GM19372 (cell line): ENCODE measurements at regions not wholly inside any gene's neighbourhood (a gene's known extent, or its start where the extent isn't known, plus 50 kb on each side); places are given as distances from the start of the nearest gene placed in this dataset.
"Not testable (repeated sequence)": the region's sequence is repeated elsewhere in the genome, so short reads cannot be mapped to it uniquely, and the experiment has no call there.

Experiments used
- ATAC-seq: cut with Tn5 transposase; IDR thresholded peaks from one replicate; pipeline ENCODE4 v1.9.1; 2021; ENCODE audit warnings: mild to moderate bottlenecking, low read depth, moderate library complexity; ENCODE audit not compliant: unreplicated experiment

DNA sequence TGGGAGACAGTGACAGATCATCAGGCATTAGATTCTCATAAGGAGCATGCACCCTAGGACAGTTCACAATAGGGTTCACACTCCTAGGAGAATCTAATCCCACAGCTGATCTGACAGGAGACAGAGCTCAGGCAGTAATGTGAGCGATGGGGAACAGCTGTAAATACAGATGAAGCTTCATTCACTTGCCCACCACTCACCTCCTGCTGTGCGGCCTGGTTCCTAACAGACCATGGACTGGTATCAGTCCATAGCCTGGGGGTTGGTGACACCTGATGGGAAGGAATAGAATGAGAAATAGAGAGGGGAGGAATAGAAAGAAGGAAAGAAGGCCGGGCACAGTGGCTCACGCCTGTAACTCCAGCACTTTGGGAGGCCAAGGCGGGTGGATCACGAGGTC lies 336.8 kb upstream of the SASH1 start:
- no peak for ATAC-seq

DNA sequence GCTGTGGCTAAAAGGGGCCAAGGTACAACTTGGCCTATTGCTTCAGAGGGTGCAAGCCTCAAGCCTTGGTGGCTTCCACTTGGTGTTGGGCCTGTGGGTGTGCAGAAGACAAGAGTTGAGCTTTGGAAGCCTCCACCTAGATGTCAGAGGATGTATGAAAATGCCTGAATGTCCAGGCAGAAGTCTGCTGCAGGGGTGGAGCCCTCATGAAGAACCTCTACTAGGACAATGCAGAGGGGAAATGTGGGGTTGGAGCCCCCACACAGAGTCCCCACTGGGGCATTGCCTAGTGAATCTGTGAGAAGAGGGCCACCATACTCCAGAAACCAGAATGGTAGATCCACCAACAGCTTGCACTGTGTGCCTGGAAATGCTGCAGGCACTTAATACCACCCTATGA lies 332.1 kb upstream of the SASH1 start:
- not testable (repeated sequence) for ATAC-seq

DNA sequence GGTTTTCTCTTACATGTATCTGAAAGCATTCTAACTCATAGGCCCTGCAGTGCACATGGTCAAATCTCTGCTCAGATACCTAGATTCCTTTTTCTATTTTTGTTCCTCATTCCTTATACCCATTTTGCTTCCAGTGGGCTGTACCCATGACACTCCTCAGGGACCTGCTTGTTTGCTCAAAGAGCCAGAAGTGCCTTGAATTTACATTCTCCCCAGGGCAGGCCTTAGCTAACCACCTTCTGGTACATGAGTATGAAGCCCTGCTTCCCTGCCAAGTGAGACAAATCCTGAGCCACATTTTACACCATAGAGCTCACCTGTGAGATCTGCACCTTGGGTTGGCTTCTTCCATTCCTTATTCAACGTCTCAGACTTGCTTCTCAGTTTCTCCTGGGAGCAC lies 326.6 kb upstream of the SASH1 start:
- ATAC-seq, result no peak

DNA sequence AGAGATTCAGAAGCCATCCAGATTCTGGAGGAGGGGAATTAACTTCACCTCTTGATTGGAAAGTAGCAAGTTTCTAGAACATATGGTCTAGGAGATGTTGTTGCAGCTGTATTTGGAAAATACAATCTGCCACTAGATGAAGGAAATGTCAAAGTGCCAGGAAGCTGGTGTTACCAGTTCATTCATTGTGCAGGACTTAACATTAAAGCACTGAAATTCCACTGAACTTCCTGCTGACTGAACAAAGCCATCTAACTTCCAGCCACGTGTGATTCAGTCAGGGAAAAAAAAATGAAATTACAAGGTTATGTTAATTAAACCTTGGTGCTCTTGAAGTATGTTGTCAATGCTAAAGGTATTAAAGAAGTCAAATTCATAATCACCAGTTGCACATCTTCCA lies 321.5 kb upstream of the SASH1 start:
- ATAC-seq, result no peak

DNA sequence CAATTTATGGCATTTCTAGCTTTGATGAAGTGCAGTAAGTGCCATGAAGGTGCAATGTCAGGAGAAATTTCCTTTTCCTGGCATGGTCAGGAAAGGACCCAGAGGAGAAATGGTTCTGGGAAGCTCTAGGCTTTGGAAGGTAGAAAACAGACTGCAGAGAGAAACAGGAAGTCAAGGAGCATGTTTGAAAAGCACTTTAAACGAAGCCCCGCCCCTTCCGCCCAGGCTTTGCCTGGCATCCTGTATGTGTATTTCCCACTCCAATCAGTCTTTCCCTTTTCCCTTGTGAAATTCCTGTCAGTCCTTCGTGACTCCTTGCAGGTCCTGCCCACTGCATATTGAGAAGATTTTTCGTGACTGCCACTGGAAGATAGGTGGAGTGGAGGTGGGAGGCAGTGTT lies 320.9 kb upstream of the SASH1 start:
- ATAC-seq, result no peak

DNA sequence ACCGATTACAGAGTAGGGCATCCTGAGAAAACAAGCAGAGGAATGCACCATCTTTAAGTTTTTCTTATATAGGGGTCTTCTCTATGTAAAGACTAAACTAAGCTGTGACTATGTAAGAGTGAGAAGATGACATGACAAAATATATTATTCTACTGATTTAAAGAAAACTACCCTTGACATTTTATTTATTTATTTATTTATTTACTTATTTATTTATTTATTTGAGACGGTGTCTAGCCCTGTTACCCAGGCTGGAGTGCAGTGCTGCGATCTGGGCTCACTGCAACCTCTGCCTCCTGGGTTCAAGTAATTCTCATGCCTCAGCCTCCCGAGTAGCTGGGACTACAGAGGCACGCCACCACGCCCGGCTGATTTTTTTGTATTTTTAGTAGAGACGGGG lies 320.4 kb upstream of the SASH1 start:
- ATAC-seq, result not testable (repeated sequence)

DNA sequence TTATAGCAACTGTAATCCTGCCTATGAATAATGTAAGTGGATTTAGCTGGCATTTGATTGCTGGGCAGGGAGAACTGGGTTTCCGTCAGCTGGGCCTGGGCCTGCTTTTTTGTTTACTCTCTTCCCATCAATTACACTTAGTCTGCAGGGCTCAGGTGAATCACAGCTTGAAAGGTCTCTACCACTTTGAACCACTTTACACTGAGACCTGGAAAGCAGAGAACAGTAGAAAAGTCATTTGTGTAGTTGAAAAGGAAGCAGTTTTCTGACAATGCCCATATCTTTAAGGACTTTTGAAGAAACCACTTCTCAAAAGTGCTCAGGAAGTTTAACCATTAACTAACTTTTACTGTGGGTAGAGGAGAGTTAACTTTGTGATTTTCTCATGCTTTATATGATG lies 315.4 kb upstream of the SASH1 start:
- no peak for ATAC-seq

DNA sequence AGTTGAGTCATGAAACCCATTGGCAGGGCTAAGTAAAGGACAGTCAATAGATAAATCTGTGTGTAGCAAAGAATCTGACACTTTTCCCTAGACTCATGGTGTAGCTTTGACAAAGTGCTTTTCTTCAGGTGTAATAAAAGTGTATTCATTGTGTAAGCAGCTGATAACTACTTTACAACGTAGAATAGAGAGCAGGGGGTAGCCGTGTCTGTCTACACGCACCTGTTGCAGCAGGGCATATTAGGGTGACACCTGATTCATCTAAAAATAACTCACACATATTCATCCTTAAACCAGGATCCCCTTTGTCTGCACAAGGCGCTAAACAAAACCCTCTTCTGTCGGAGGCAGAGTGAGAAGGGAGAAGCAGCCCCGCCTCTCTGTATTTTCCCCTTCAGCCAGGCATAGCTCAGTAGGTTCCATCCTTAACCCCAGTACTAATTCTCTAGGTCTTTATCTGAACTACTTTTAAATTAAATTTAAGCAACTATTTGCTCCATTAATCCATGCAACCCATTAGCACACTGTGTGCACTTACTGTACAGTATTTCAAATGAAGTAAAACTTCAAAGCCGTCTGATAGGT lies 306.7 kb upstream of the SASH1 start:
- no peak for ATAC-seq

DNA sequence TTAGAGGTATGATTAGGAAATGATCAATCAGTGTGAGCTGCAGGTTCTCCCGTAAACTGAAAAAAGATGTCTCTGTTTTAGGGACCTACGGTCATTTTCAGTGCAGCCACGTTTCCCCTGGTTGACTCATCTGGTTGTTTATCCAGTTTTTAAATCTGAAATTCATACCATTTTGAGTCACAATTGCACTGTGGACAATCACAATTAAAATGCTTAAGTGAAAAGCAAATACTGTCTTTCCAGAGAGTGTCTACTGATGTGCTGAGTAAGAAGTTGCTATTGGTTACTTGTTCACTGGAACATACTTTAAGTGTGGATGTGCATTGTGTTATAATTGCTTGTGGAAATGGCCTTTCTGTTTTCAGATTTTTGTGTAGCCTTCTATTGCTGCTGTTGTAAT lies 305.1 kb upstream of the SASH1 start:
- ATAC-seq, result no peak

DNA sequence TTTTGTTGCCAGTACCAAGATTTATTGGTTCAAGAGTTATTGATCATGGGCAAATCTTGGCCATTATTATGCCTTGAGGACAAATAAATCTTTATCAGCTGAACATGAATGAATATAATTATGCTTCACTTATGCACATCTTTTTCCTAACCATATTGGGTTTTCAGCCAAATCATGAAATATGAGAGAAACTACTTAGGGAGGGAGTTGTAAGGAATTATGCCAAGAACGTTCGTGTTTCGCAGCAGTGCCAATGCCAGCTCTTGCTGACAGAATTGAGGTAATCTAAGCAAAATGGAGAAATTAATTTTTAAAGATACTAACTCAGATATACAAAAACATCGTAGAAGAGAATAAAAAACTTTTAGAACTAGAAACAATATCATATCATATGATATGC lies 301.1 kb upstream of the SASH1 start:
- no peak for ATAC-seq

DNA sequence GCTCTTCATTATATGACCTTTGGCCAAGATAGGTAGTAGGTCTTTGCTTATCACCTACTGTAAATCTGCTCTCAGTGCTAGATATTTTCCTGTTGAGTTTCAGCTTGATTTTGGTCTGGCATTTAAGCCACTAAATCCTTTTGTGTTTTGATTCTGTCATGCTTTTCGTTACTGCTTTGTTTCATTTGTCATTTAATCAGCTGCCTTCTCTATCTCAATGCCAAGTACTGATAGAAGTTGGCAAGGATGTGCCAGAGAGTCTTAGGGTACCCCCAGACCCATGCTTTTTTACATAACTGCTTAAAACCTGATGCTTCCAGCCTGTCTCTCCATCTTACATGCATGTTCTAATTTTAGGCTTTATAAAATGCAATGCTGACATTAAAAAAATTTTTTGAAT lies 300.1 kb upstream of the SASH1 start:
- no peak for ATAC-seq

DNA sequence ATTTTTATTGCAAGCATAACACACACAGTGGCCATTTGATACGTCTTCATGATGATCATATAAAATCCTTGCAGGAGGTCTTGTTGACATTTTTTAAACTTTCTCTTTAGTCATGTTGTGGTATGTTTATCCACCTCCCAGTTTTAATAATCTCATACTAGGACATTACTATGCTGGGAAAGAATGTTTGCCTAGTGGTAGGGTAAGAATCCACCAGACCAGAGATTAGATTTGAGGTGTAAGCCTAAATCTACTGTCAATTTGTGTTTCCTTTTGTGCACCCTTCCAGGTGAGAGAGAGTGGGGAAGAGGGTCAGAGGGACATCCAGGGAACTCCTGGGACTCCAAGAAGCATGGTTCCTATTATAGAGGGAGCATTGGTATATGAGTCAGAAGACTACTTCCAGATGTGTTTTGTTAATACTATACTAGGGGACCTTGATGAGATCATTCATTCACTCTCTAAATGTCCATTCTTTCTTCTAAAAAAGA lies 298.3 kb upstream of the SASH1 start:
- ATAC-seq, result no peak

DNA sequence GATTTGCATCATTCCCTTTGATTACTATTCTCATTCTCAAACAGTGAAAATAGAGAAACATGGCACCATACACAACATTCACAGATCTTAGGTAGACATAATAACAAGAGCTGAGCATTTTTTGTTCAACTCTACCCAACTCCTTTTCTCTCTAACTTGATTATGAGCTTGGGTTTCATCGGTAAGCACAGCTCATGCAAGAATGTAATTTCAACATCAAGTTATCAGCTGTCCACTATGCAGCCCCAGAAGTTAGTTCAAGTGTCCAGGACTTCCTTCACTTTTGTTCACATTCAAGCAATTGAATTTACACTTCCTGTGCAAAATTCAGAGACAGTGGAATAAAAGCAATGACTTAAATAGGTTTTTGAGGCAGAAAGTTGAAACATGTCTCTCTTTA lies 297.7 kb upstream of the SASH1 start:
- ATAC-seq, result no peak

DNA sequence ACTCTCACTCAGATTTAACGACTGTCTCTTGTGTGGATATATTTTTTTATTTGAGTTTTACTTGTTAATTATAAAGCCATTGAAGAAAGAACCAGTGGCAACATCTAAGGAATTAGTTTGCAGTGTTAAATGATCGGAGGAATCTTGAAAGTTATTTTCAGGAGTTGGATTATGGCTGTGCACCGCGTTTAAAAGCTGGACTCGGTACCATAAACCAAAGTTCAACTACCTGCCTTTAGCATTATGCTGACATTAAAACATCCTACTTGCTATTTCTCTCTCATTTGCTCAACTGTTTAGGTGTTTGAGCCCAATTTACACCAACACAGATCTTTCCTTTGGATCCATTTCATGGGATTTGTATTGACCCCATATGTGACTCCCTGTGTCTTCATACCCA lies 289.4 kb upstream of the SASH1 start:
- ATAC-seq, result no peak

DNA sequence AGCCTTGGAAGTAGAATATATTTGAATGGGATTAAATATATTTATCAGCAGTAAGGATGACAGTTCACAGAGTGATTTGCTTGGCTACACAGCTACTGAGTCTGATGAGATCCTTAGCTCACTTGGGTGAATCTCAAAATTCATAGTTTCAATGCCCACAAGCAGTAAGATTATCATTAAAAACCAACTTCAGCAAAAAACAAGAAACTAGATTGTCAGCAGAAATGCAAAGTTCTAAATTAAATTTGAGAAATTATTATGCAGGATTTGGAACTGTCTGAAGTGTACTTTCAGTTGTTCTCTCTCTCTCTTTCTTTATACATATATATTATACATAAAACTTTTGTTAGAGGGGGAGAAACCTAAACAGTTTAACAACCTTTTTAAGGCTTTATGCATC lies 288.8 kb upstream of the SASH1 start:
- ATAC-seq, result no peak

DNA sequence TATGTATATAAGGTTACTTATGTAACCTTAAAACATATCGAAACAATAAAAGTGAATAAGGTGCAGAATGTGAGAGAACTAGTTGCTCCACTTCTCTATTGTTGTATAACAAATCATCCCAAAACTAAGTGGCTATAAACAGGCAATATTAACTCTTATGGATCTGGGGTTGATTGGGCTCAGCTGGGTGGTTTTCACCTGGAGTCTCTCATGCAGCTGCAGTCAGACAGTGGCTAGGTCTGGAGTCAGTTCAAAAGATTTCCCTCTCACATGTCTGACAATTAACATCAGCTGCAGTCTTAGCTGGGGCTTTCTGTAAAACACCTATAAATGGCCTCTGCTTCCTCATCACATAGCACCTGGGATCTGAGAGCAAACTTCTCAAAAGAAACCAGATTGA lies 288.4 kb upstream of the SASH1 start:
- ATAC-seq, result no peak

DNA sequence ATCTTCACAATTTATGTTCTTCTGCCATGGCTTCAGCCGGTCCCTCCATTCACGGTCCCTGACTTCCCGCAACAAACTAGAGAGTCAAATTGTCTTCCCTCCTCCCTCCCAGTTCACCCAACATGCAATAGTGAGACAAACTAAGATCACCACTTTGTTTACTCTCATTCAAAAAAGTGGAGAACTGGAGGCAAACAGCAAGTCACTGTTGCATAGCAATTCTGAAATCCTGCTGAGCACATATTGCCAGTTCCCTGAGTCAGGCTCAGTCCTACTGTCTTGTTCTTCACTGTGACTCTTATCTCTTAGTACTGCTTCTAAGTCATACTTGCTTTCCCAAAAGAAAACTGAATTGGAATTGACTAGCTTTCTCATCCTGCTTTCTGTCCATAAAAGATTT lies 287.2 kb upstream of the SASH1 start:
- no peak for ATAC-seq

DNA sequence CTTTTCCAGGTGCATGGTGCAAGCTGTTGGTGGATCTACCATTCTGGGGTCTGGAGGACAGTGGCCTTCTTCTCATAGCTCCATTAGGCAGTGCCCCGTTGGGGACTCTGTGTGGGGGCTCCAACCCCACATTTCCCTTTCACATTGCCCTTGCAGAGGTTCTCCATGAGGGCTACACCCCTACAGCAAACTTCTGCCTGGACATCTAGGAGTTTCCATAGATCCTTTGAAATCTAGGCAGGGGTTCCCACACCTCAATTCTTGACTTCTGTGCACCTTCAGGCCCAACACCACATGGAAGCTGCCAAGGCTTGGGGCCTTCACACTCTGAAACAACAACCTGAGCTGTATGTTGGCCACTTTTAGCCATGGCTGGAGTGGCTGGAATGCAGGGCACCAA lies 282.8 kb upstream of the SASH1 start:
- ATAC-seq, result no peak

DNA sequence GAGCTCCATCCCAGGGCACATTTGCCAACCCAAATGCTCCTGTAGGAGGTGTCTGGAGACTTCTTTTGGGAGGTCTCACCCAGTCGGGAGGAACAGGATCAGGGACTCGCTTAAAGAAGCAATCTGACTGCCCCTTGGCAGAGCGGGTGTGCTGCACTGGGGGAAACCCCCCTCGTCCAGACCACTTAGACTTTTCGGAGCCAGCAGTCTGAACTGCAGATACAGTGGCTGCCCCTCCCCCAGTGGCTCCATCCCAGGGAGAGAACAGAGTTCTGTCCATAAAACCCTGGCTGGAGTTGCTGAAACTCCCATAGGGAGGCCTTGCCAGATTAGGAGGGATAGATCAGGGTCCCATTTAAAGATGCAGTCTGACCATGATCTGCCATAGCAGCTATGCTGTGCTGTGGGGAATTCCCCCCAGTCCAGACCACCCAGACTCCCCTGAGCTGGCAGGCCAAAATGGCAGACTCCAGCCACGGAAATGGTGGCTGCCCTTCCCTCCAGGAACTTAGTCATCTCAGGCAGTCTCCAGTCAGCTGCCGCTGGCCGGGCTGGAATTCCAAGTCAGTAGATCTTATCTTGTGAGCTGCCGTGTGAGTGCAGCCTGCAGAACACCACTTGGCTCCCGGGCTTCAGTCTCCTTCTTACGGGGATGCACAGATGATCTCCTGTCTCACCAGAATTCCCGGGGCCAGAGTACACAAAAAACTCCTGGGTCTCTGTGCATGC lies 278.1 kb upstream of the SASH1 start:
- ATAC-seq, result no peak

DNA sequence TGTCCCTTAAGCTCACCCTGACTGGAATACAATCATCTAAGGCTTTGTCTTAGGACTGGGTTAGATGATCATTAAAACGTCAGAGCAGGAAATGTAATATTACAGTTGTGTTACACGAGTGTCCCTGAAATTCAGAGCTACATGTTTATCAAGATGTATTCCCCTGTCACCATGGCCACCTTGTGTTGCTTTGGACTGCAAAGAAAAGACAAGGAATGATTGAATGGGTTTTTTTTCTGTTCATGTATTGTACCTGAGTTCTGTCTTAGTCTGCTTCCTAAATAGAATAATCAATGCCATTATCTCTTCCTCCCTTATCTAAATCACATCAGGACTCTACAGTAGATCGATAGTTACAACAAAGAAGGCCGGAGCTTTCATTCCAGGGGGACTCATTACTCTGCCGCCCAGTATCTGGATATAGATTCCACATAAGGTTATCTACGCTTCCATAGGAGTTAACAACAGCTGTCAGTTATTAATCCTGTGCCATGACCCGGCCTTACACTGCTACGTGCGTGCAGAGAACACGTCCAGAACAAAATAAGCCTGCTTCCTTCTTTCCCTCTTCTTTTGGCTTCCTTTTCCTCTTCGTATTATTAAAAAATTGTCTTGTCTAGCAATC lies 274.1 kb upstream of the SASH1 start:
- ATAC-seq, result no peak

DNA sequence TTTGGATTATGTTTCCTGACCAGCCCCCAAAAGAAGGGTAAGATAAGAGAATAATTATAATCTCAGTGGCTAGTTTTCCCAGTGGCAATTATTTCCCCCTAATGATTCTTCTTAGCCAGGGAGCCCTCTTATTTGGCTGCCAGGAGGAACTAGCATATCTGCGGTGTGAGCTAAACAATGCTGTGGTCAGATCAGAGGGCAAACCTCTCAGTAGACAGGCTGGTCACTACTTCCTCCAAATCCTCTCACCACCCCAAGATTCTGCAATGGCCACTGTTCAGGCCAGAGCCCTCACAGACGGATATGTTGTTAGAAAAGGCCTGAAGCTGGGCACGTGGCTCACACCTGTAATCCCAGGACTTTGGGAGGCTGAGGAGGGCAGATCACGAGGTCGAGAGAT lies 273.4 kb upstream of the SASH1 start:
- ATAC-seq, result no peak

DNA sequence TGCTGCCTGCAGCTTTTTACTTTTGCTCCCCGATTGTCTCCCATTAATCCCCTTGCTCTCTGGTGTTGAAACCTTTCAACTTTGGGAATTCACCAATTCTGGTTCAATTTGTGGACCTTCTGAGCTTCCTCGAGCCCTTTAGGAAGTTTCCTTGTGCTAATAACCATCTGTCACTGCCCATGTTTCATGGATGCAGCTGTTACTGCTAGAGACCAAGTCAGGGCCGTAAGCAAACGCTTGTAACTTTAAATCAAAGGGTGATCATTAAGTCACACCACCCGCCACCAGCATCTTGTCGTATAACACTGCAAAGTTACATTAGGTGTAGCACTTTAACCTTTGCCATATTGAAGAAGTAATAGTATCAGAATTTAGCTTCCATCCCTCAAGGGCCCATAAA lies 268.3 kb upstream of the SASH1 start:
- ATAC-seq, result no peak
